ENCODE measurements at regions not wholly inside any gene's neighbourhood (a gene's known extent, or its start where the extent isn't known, plus 50 kb on each side); places are given as distances from the start of the nearest gene placed in this dataset.

GRCh38 chr4:129240816-129241215 lies 144.9 kb downstream of the C4orf33 start:
- FAIRE-seq = no peak
- Histone ChIP-seq H4K20me1 (ENCODE audit: control insufficient read depth, insufficient read depth) (no peaks in the 10 kb centered on the region), H3K27ac (ENCODE audit: control insufficient read depth, insufficient read depth) (no peak overlapping the region), H2AFZ (ENCODE audit: control insufficient read depth, low read depth, low read length) (no peak overlapping the region), H3K27me3 (replicated peaks in 1 of 2; ENCODE audit: control insufficient read depth in 2 of 2, insufficient read depth in 2 of 2, low read length in 1 of 2) (no peaks in the 10 kb centered on the region; a peak in 1 of 4 replicates), H3K4me3 (no peak overlapping the region), H3K4me1 (ENCODE audit: control insufficient read depth, insufficient read depth, low read length) (no peaks in the 10 kb centered on the region), H3K9me3 (replicated peaks; ENCODE audit: control insufficient read depth, insufficient read depth, low read length) (no peaks in the 10 kb centered on the region), H3K36me3 (ENCODE audit: control insufficient read depth in 2 of 2, insufficient read depth in 2 of 2, low read length in 1 of 2) (no peaks in the 10 kb centered on the region), H3K4me2 (ENCODE audit: control insufficient read depth, insufficient read depth) (no peak overlapping the region), H3K9ac (ENCODE audit: control insufficient read depth, insufficient read depth, low read length) (no peak overlapping the region), H3K79me2 (ENCODE audit: control insufficient read depth, insufficient read depth, low read length) (no peaks in the 10 kb centered on the region)
- POLR2A ChIA-PET = no interaction called here
- BruUV-seq (replicated peaks) = no TSS peak
- TF ChIP-seq PKNOX1 (IDR thresholded peaks at IDR 0.05) (no peak), CREM (IDR thresholded peaks at IDR 0.05; ENCODE audit: low read depth) (no peak), MEF2A (IDR thresholded peaks at IDR 0.05; ENCODE audit: insufficient read depth, low read depth, low read length) (no peak), FOXM1 (IDR thresholded peaks at IDR 0.05; ENCODE audit: low read depth, low read length) (no peak), SIX5 (IDR thresholded peaks at IDR 0.05; ENCODE audit: low read depth, low read length, severe bottlenecking) (no peak), RFX5 (IDR thresholded peaks at IDR 0.05; ENCODE audit: low read depth, low read length) (no peak), EGR1 (IDR thresholded peaks at IDR 0.05; ENCODE audit: borderline replicate concordance in 1 of 2, low read depth in 2 of 2, low read length in 2 of 2) (no peak), NFYA (IDR thresholded peaks at IDR 0.05; ENCODE audit: borderline replicate concordance, low read depth, low read length) (no peak), HDAC2 (IDR thresholded peaks at IDR 0.05) (no peak), POU2F2 (IDR thresholded peaks at IDR 0.05; ENCODE audit: borderline replicate concordance, low read depth, low read length) (no peak), PML (IDR thresholded peaks at IDR 0.05; ENCODE audit: low read length) (no peak)
- intact Hi-C loops (cut with micrococcal nuclease; ENCODE audit: unreplicated experiment) = no loop called here
- CTCF ChIA-PET = no interaction called here
- ATAC-seq = no peak
- in situ Hi-C loops (cut with MboI) = no loop called here
- 0% methylated on average over 1 of the region's 1 CpG for WGBS (ENCODE audit: insufficient coverage, insufficient replicate concordance, low lambda C conversion rate, missing lambda C conversion rate)
- no peak for DNase-seq (ENCODE audit: low read depth, low spot score)
- SMC1A ChIA-PET (ENCODE audit: uncharacterized antibody, unreplicated experiment) = no interaction called here
- RAD21 ChIA-PET (ENCODE audit: unreplicated experiment) = interaction anchor here (0.7 kb wide), 1 partner anchor 1340 kb away, joined by 3 read pairs; no protein-coding TSS in a partner anchor

All from GM12878 (cell line).